K562 (cell line): ENCODE measurements at regions not wholly inside any gene's neighbourhood (a gene's known extent, or its start where the extent isn't known, plus 50 kb on each side); places are given as distances from the start of the nearest gene placed in this dataset.

Source experiments
- ATAC-seq: fragments of 200-7000 bp; cut with Tn5 transposase; 3 replicates; pipeline ENCODE4 v1.9.1; 2020; ENCODE audit warnings: moderate library complexity
- BruUV-seq: library from RNA; stranded (reverse); fragments of 400-500 nt; replicated peaks from 2 replicates; lab custom pipeline; 2021; lab: Mats Ljungman, UMichigan
- CTCF ChIA-PET: fragments of 300-600 bp; formaldehyde crosslinking; extraction: SDS; loops from one replicate; lab custom pipeline; 2021; ENCODE audit warnings: low intra/inter-chr PET ratio; lab: Yijun Ruan, JAX
- POLR2A ChIA-PET: fragments of 300-600, 350-650 bp; sonication (Branson Sonifier 250); formaldehyde crosslinking; extraction: SDS; loops from one replicate; lab custom pipeline; 2021; ENCODE audit warnings: antibody characterized with exemption, inconsistent platforms; lab: Yijun Ruan, JAX
- DNase-seq, 4 experiments: peaks; one replicate each; pipeline versions ENCODE4 v3.0.0 to v3.0.0-alpha.2; 2011 to 2018; ENCODE audit warnings: low spot score in 3 of 4, mixed read lengths in 3 of 4; ENCODE audit errors: extremely low read depth in 1 of 4
- FAIRE-seq: peaks from 2 replicates; lab custom pipeline; 2011; peaks lifted over from hg19 to GRCh38; lab: Jason Lieb, UNC
- H2AFZ ChIP-seq: 2 replicates; pipeline ENCODE4 v1.6.0; 2011; ENCODE audit warnings: low read depth, low read length, control low read depth, inconsistent platforms
- H3K27ac ChIP-seq: fragments of 200-600 bp; 3 replicates; pipeline ENCODE4 v1.8.0; 2011; ENCODE audit warnings: low read depth, mild to moderate bottlenecking, control low read depth, inconsistent platforms, low read length, moderate library complexity, mixed read lengths; ENCODE audit errors: extremely low read depth
- H3K27me3 ChIP-seq, 2 experiments: fragments of 300-600 bp in 1 of 2; 2 replicates in 1 of 2; 3 replicates in 1 of 2; pipeline versions ENCODE4 v1.6.0 to v1.8.0; 2011; ENCODE audit warnings: inconsistent platforms in 2 of 2, low read length in 2 of 2, mild to moderate bottlenecking in 1 of 2, mixed read lengths in 1 of 2, moderate library complexity in 1 of 2; ENCODE audit not compliant: control insufficient read depth in 2 of 2, insufficient read depth in 2 of 2
- H3K36me3 ChIP-seq: fragments of 300-600 bp; 3 replicates; pipeline ENCODE4 v1.8.0; 2011; ENCODE audit warnings: mild to moderate bottlenecking, low read length, inconsistent platforms; ENCODE audit not compliant: control insufficient read depth, insufficient read depth
- H3K4me1 ChIP-seq, 2 experiments: fragments of 200-600 bp in 1 of 2; replicated peaks in 1 of 2; 2 replicates in 1 of 2; 3 replicates in 1 of 2; pipeline versions ENCODE4 v1.5.1 to v1.8.0; 2011; ENCODE audit warnings: inconsistent platforms in 2 of 2, low read length in 2 of 2, mild to moderate bottlenecking in 1 of 2, mixed read lengths in 1 of 2, moderate library complexity in 1 of 2; ENCODE audit not compliant: control insufficient read depth in 2 of 2, insufficient read depth in 2 of 2
- H3K4me2 ChIP-seq: 2 replicates; pipeline ENCODE4 v1.6.1; 2011; ENCODE audit warnings: low read length, control low read depth, inconsistent platforms, mixed read lengths; ENCODE audit not compliant: insufficient read depth
- H3K4me3 ChIP-seq: fragments of 200-600 bp; sonication (generic), shearing (Covaris generic); 2 replicates; pipeline ENCODE4 v1.5.1; 2016; ENCODE audit warnings: control low read depth, inconsistent platforms
- H3K79me2 ChIP-seq: fragments of 200-600 bp; 3 replicates; pipeline ENCODE4 v1.8.0; 2011; ENCODE audit warnings: low read length, inconsistent platforms; ENCODE audit not compliant: control insufficient read depth, insufficient read depth
- H3K9ac ChIP-seq, 2 experiments: 2 replicates each; pipeline versions ENCODE4 v1.6.0 to v1.6.1; 2011; ENCODE audit warnings: low read depth in 2 of 2, low read length in 2 of 2, control low read depth in 1 of 2, inconsistent platforms in 1 of 2, mild to moderate bottlenecking in 1 of 2, mixed read lengths in 1 of 2; ENCODE audit not compliant: insufficient read depth in 1 of 2
- H3K9me1 ChIP-seq: one replicate; pipeline ENCODE4 v1.6.0; 2011; ENCODE audit warnings: inconsistent platforms, mild to moderate bottlenecking, low read length, moderate library complexity; ENCODE audit not compliant: control insufficient read depth, insufficient read depth
- H3K9me3 ChIP-seq: replicated peaks from 2 replicates; pipeline ENCODE4 v1.5.1; 2011; ENCODE audit warnings: low read depth, low read length, inconsistent platforms; ENCODE audit not compliant: control insufficient read depth, insufficient read depth
- H4K20me1 ChIP-seq: replicated peaks from 2 replicates; pipeline ENCODE4 v1.6.1; 2011; ENCODE audit warnings: low read length, inconsistent platforms, mixed read lengths; ENCODE audit not compliant: control insufficient read depth, insufficient read depth
- CCAR2 ChIP-seq: fragments of 200-400 bp; formaldehyde crosslinking; IDR thresholded peaks from 2 replicates; pipeline ENCODE4 v1.6.1; 2017; ENCODE audit warnings: mild to moderate bottlenecking, low read depth, low read length
- DIDO1 ChIP-seq: fragments of 450-650 bp; IDR thresholded peaks from 2 replicates; pipeline ENCODE4 v1.6.1; 2016; ENCODE audit warnings: low read depth, missing biosample characterization, missing genetic modification characterization
- FOXK1 ChIP-seq: sonication (generic); formaldehyde crosslinking; IDR thresholded peaks from 2 replicates; pipeline ENCODE4 v1.8.0; 2022; ENCODE audit warnings: missing genetic modification reagents, mild to moderate bottlenecking, borderline replicate concordance
- HDAC1 ChIP-seq, 2 experiments: fragments of 450-650 bp; IDR thresholded peaks; 2 replicates each; pipeline ENCODE4 v1.6.1; 2016 to 2017; ENCODE audit warnings: inconsistent platforms in 1 of 2, mild to moderate bottlenecking in 1 of 2, moderate library complexity in 1 of 2
- HNRNPK ChIP-seq: fragments of 200-400 bp; formaldehyde crosslinking; IDR thresholded peaks from one replicate; pipeline ENCODE4 v1.6.1; 2018; ENCODE audit warnings: mild to moderate bottlenecking, low read depth, low read length; ENCODE audit not compliant: poor library complexity, severe bottlenecking
- LARP7 ChIP-seq: fragments of 450-650 bp; IDR thresholded peaks from 2 replicates; pipeline ENCODE4 v1.6.1; 2016
- POLR2G ChIP-seq: fragments of 200-400 bp; formaldehyde crosslinking; IDR thresholded peaks from 2 replicates; pipeline ENCODE4 v1.6.1; 2017; ENCODE audit warnings: low read depth, mild to moderate bottlenecking, antibody characterized with exemption, low read length, moderate library complexity
- STAT5A ChIP-seq: IDR thresholded peaks from 2 replicates; pipeline ENCODE4 v1.6.1; 2012; ENCODE audit warnings: low read length, inconsistent platforms, borderline replicate concordance
- WGBS: fragments of 100-300 bp; shearing (Covaris generic); methylation state at CpG from one replicate; pipeline ENCODE4 v1.1.6; 2016; ENCODE audit warnings: low coverage, mixed read lengths; ENCODE audit not compliant: insufficient coverage; ENCODE audit errors: missing lambda C conversion rate; 5-methylcytosine and 5-hydroxymethylcytosine counted together
- in situ Hi-C: fragments of 300-500 bp; cut with MboI; formaldehyde crosslinking; loops from 4 replicates; pipeline ENCODE4 v1.15.0; 2018; ENCODE audit warnings: inconsistent platforms, mixed read lengths
- intact Hi-C: fragments of 100-400 bp; cut with micrococcal nuclease; formaldehyde crosslinking; loops from 2 replicates; pipeline ENCODE4 v1.14.2; 2022
- TF ChIP-seq, protein P1 (sequence below): fragments of 200-800 bp; sonication (Bioruptor generic); IDR thresholded peaks from 2 replicates; pipeline ENCODE4 v1.6.1; 2017; ENCODE audit warnings: missing genetic modification characterization, missing compliant biosample characterization

DNA sequence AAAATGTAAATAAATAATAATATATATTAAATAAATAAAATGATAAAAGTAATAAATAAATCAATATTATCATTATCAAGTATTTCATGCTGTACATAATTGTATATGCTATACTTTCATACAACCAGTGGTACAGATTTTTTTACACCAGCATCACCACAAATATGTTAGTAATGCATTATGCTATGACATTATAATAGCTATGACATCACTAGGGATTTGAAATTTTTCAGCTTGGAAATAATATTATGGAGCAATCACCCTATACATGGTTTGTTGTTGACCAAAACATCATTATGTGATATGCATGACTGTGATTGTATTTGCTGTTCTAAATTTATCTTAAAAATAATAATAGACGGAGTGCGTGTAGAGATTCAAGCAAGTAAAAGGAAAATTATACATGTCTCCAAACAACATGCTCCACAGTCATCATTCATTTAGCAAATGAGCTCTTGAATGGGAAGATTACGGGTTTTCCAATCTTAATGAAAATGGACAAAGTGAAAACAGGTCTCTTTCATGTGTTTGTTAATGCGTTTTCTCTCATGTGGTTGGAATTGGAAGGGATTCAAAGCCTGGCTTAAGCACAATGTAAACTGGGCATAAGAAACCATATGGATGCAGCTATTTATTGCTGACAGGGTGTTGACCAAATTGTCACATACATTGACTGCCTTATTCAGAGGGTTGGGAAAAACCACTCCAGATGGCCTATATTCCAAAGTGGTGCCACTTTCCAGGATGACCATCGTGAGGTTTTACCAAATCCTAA lies 643.0 kb upstream of the RGMB start:
- Histone ChIP-seq H3K9ac (no peak overlapping the region), H2AFZ (no peak overlapping the region), H3K79me2 (no peaks in the 10 kb centered on the region), H3K4me1 (no peaks in the 10 kb centered on the region), H3K4me2 (no peak overlapping the region), H3K9me1 (no peaks in the 10 kb centered on the region), H3K27me3 (no peaks in the 10 kb centered on the region), H3K4me3 (no peak overlapping the region), H3K36me3 (no peaks in the 10 kb centered on the region), H4K20me1 (no peaks in the 10 kb centered on the region), H3K27ac (no peak overlapping the region), H3K9me3 (no peaks in the 10 kb centered on the region)
- no peak for FAIRE-seq
- 1% methylated on average over 5 of the region's 5 CpGs for WGBS
- TF ChIP-seq HDAC1 (IDR thresholded peaks at IDR 0.05) (no peak), HNRNPK (no peak), STAT5A (no peak), FOXK1 (CRISPR knock-in tag) (no peak), LARP7 (no peak), POLR2G (no peak), DIDO1 (tag) (no peak), CCAR2 (no peak)
- TF ChIP-seq, protein P1, sequence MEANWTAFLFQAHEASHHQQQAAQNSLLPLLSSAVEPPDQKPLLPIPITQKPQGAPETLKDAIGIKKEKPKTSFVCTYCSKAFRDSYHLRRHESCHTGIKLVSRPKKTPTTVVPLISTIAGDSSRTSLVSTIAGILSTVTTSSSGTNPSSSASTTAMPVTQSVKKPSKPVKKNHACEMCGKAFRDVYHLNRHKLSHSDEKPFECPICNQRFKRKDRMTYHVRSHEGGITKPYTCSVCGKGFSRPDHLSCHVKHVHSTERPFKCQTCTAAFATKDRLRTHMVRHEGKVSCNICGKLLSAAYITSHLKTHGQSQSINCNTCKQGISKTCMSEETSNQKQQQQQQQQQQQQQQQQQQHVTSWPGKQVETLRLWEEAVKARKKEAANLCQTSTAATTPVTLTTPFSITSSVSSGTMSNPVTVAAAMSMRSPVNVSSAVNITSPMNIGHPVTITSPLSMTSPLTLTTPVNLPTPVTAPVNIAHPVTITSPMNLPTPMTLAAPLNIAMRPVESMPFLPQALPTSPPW (CRISPR knock-in tag), result no peak
- CTCF ChIA-PET, result no interaction called here
- intact Hi-C loops, result no loop called here
- ATAC-seq, result no peak
- in situ Hi-C loops, result no loop called here
- DNase-seq, result no peak
- BruUV-seq, result no TSS peak
- POLR2A ChIA-PET, result no interaction called here
